T-cell (primary cell): ENCODE measurements at regions not wholly inside any gene's neighbourhood (a gene's known extent, or its start where the extent isn't known, plus 50 kb on each side); places are given as distances from the start of the nearest gene placed in this dataset.

Experiments
- ATAC-seq, 4 experiments: fragments of 200-7000 bp in 3 of 4; fragments of 150-1000 bp in 1 of 4; cut with Tn5 transposase; replicated peaks in 1 of 4; 1 replicate in 3 of 4; 2 replicates in 1 of 4; pipeline ENCODE4 v1.10.0; 2021; ENCODE audit warnings: moderate library complexity in 3 of 4, mild to moderate bottlenecking in 2 of 4, moderate number of reproducible peaks in 1 of 4
- CTCF ChIA-PET, 2 donors: fragments of 300-600 bp; sonication (Branson Sonifier 250); formaldehyde crosslinking; loops; one replicate each; lab custom pipeline; 2022; ENCODE audit warnings: antibody characterized with exemption in 2 of 2; lab: Charles Lee
- POLR2A ChIA-PET, 2 donors: fragments of 300-600 bp; sonication (Branson Sonifier 250); formaldehyde crosslinking; loops; one replicate each; lab custom pipeline; 2022; ENCODE audit warnings: antibody characterized with exemption in 2 of 2; lab: Charles Lee
- DNase-seq, 35 experiments: peaks; one replicate each; pipeline versions ENCODE4 v3.0.0 to v3.0.0-alpha.2; 2013 to 2023
- H3K27ac ChIP-seq: one replicate; pipeline ENCODE4 v1.5.1; 2013; ENCODE audit warnings: low read length
- H3K27me3 ChIP-seq, 2 experiments: replicated peaks in 1 of 2; 1 replicate in 1 of 2; 2 replicates in 1 of 2; pipeline versions ENCODE4 v1.6.1 to v1.7.0; 2013; ENCODE audit warnings: low read length in 1 of 2, mixed read lengths in 1 of 2; ENCODE audit not compliant: control insufficient read depth in 2 of 2, insufficient read depth in 2 of 2; ENCODE audit errors: extremely low read depth in 1 of 2
- H3K36me3 ChIP-seq, 2 donors: 1 replicate in 1 of 2; 2 replicates in 1 of 2; pipeline versions ENCODE4 v1.6.1 to v1.7.0; 2013; ENCODE audit warnings: low read length in 1 of 2; ENCODE audit not compliant: control insufficient read depth in 2 of 2, insufficient read depth in 1 of 2; ENCODE audit errors: extremely low read depth in 1 of 2
- H3K4me1 ChIP-seq, 2 experiments: 1 replicate in 1 of 2; 2 replicates in 1 of 2; pipeline versions ENCODE4 v1.6.1 to v1.7.0; 2013; ENCODE audit warnings: low read length in 2 of 2, mixed read lengths in 1 of 2; ENCODE audit not compliant: insufficient read depth in 2 of 2, control insufficient read depth in 1 of 2; ENCODE audit errors: extremely low read depth in 1 of 2
- H3K4me3 ChIP-seq, 2 donors: 1 replicate in 1 of 2; 2 replicates in 1 of 2; pipeline versions ENCODE4 v1.5.1 to v1.7.0; 2013; ENCODE audit warnings: mild to moderate bottlenecking in 2 of 2, low read length in 1 of 2, moderate library complexity in 1 of 2; ENCODE audit not compliant: control insufficient read depth in 1 of 2; ENCODE audit errors: extremely low read depth in 1 of 2
- H3K9me3 ChIP-seq: 2 replicates; pipeline ENCODE4 v1.7.0; 2013
- H3K27ac Mint-ChIP-seq, 2 donors: one replicate each; pipeline ENCODE4 v1.8.0; 2020 to 2021; ENCODE audit warnings: mild to moderate bottlenecking in 2 of 2, mixed read lengths in 2 of 2
- H3K27me3 Mint-ChIP-seq, 2 donors: one replicate each; pipeline ENCODE4 v1.8.0; 2021 to 2022; ENCODE audit warnings: mixed read lengths in 2 of 2
- H3K36me3 Mint-ChIP-seq: one replicate; pipeline ENCODE4 v1.8.0; 2021; ENCODE audit warnings: mixed read lengths
- H3K4me1 Mint-ChIP-seq, 3 donors: one replicate each; pipeline ENCODE4 v1.8.0; 2020 to 2022; ENCODE audit warnings: mixed read lengths in 3 of 3, mild to moderate bottlenecking in 1 of 3
- H3K4me3 Mint-ChIP-seq, 3 donors: one replicate each; pipeline ENCODE4 v1.8.0; 2020 to 2022; ENCODE audit warnings: mild to moderate bottlenecking in 3 of 3, mixed read lengths in 3 of 3, moderate library complexity in 3 of 3
- H3K9me3 Mint-ChIP-seq, 3 donors: one replicate each; pipeline ENCODE4 v1.8.0; 2020 to 2022; ENCODE audit warnings: mixed read lengths in 3 of 3
- WGBS: methylation state at CpG from one replicate; pipeline ENCODE4 v1.1.5; 2013; ENCODE audit warnings: missing lambda C conversion rate; ENCODE audit not compliant: insufficient coverage; 5-methylcytosine and 5-hydroxymethylcytosine counted together

GRCh38 chr3:194868831-194869230, 183.1 kb downstream of the FAM43A start:
- H3K27ac Mint-ChIP-seq, result no peak overlapping the region
- no peaks in the 10 kb centered on the region for H3K4me1 ChIP-seq
- DNase-seq, result no peak
- CTCF ChIA-PET, result no interaction called here
- H3K36me3 ChIP-seq, result no peaks in the 10 kb centered on the region
- H3K4me3 ChIP-seq, result no peak overlapping the region
- H3K27ac ChIP-seq, result no peak overlapping the region
- H3K36me3 Mint-ChIP-seq, result no peaks in the 10 kb centered on the region
- no peak overlapping the region for H3K4me3 Mint-ChIP-seq
- H3K27me3 Mint-ChIP-seq, result peaks cover 20 to 23% of the 10 kb centered on the region in 2 donors
- POLR2A ChIA-PET, result no interaction called here
- no peak for ATAC-seq
- H3K9me3 ChIP-seq, result no peaks in the 10 kb centered on the region
- H3K9me3 Mint-ChIP-seq, result no peaks in the 10 kb centered on the region
- WGBS, result 66% methylated on average over 10 of the region's 11 CpGs
- H3K27me3 ChIP-seq, result peaks cover 0 to 15% of the 10 kb centered on the region in 2 experiments
- H3K4me1 Mint-ChIP-seq, result no peaks in the 10 kb centered on the region

- Histone ChIP-seq H3K36me3 (no peaks in the 10 kb centered on the region), H3K4me3 (no peak overlapping the region), H3K27ac (no peak overlapping the region), H3K9me3 (no peaks in the 10 kb centered on the region), H3K4me1 (no peaks in the 10 kb centered on the region), H3K27me3 (peaks cover 0 to 15% of the 10 kb centered on the region in 2 experiments)
- DNase-seq (no peak), ATAC-seq (no peak)
- H3K4me3 Mint-ChIP-seq, result no peak overlapping the region
- H3K4me1 Mint-ChIP-seq, result no peaks in the 10 kb centered on the region
- ChIA-PET POLR2A (no interaction called here), CTCF (no interaction called here)
- WGBS, result 89% methylated on average over 11 of the region's 14 CpGs
- peaks cover 20 to 23% of the 10 kb centered on the region in 2 donors for H3K27me3 Mint-ChIP-seq
- no peaks in the 10 kb centered on the region for H3K9me3 Mint-ChIP-seq
- no peak overlapping the region for H3K27ac Mint-ChIP-seq
- no peaks in the 10 kb centered on the region for H3K36me3 Mint-ChIP-seq
These were observed 183.9 kb downstream of the FAM43A start for GRCh38 chr3:194869482-194870169.

- Mint-ChIP-seq H3K4me1 (no peaks in the 10 kb centered on the region), H3K27me3 (peaks cover 16 to 23% of the 10 kb centered on the region in 2 donors), H3K27ac (no peak overlapping the region), H3K4me3 (no peak overlapping the region), H3K36me3 (no peaks in the 10 kb centered on the region), H3K9me3 (no peaks in the 10 kb centered on the region)
- Histone ChIP-seq H3K27ac (no peak overlapping the region), H3K9me3 (no peaks in the 10 kb centered on the region), H3K36me3 (no peaks in the 10 kb centered on the region), H3K4me3 (no peak overlapping the region), H3K4me1 (no peaks in the 10 kb centered on the region), H3K27me3 (peaks cover 0 to 16% of the 10 kb centered on the region in 2 experiments)
- WGBS, result 88% methylated on average over 10 of the region's 13 CpGs
- ChIA-PET POLR2A (no interaction called here), CTCF (no interaction called here)
- ATAC-seq (no peak), DNase-seq (no peak)
These were observed 184.9 kb downstream of the FAM43A start for GRCh38 chr3:194870394-194871110.

GRCh38 chr3:194871143-194871863, 185.6 kb downstream of the FAM43A start:
- Mint-ChIP-seq H3K36me3 (no peaks in the 10 kb centered on the region), H3K27ac (no peak overlapping the region), H3K4me1 (no peaks in the 10 kb centered on the region), H3K27me3 (peaks cover 16 to 21% of the 10 kb centered on the region in 2 donors), H3K4me3 (no peak overlapping the region), H3K9me3 (no peaks in the 10 kb centered on the region)
- peak in 1 of 35 experiments; percentile 12 for DNase-seq
- POLR2A ChIA-PET, result no interaction called here
- no peaks in the 10 kb centered on the region for H3K36me3 ChIP-seq
- H3K9me3 ChIP-seq, result no peaks in the 10 kb centered on the region
- ATAC-seq, result no peak
- peaks cover 0 to 17% of the 10 kb centered on the region in 2 experiments for H3K27me3 ChIP-seq
- no peak overlapping the region for H3K27ac ChIP-seq
- H3K4me1 ChIP-seq, result no peaks in the 10 kb centered on the region
- WGBS, result 78% methylated on average over 9 of the region's 13 CpGs
- CTCF ChIA-PET, result no interaction called here
- no peak overlapping the region for H3K4me3 ChIP-seq

GRCh38 chr3:194871864-194872668, 186.4 kb downstream of the FAM43A start:
- H3K4me3 ChIP-seq, result no peak overlapping the region
- DNase-seq, result peak in 1 of 35 experiments; percentile 10
- H3K27me3 Mint-ChIP-seq, result peaks cover 14 to 18% of the 10 kb centered on the region in 2 donors
- H3K27ac Mint-ChIP-seq, result no peak overlapping the region
- ChIA-PET CTCF (no interaction called here), POLR2A (no interaction called here)
- no peak overlapping the region for H3K4me3 Mint-ChIP-seq
- no peaks in the 10 kb centered on the region for H3K36me3 ChIP-seq
- H3K36me3 Mint-ChIP-seq, result no peaks in the 10 kb centered on the region
- H3K4me1 ChIP-seq, result no peaks in the 10 kb centered on the region
- no peaks in the 10 kb centered on the region for H3K4me1 Mint-ChIP-seq
- no peaks in the 10 kb centered on the region for H3K9me3 ChIP-seq
- peaks cover 0 to 15% of the 10 kb centered on the region in 2 experiments for H3K27me3 ChIP-seq
- no peaks in the 10 kb centered on the region for H3K9me3 Mint-ChIP-seq
- no peak for ATAC-seq
- H3K27ac ChIP-seq, result no peak overlapping the region
- WGBS, result 75% methylated on average over 11 of the region's 14 CpGs

GRCh38 chr3:194872669-194872977, 186.9 kb downstream of the FAM43A start:
- ATAC-seq, result no peak
- Mint-ChIP-seq H3K9me3 (no peaks in the 10 kb centered on the region), H3K4me3 (no peak overlapping the region), H3K27ac (no peak overlapping the region), H3K36me3 (no peaks in the 10 kb centered on the region), H3K27me3 (peaks cover 14 to 17% of the 10 kb centered on the region in 2 donors), H3K4me1 (no peaks in the 10 kb centered on the region)
- no peak for DNase-seq
- no peaks in the 10 kb centered on the region for H3K9me3 ChIP-seq
- CTCF ChIA-PET, result no interaction called here
- H3K27ac ChIP-seq, result no peak overlapping the region
- H3K27me3 ChIP-seq, result peaks cover 0 to 12% of the 10 kb centered on the region in 2 experiments
- H3K4me3 ChIP-seq, result no peak overlapping the region
- H3K36me3 ChIP-seq, result no peaks in the 10 kb centered on the region
- H3K4me1 ChIP-seq, result no peaks in the 10 kb centered on the region
- POLR2A ChIA-PET, result no interaction called here
- WGBS, result no CpG with 5 or more reads among the region's 2 CpGs
